Tibial nerve (tissue), 4 donors: ENCODE measurements at regions not wholly inside any gene's neighbourhood (a gene's known extent, or its start where the extent isn't known, plus 50 kb on each side); places are given as distances from the start of the nearest gene placed in this dataset.

Source experiments
- DNase-seq, 2 donors: peaks; one replicate each; pipeline ENCODE4 v3.0.0-alpha.2; 2019; ENCODE audit warnings: low spot score in 2 of 2
- H3K27ac ChIP-seq, 4 donors: fragments of 200-600 bp; sonication (generic) in 3 of 4; one replicate each; pipeline ENCODE4 v1.5.1; 2017 to 2019; ENCODE audit warnings: mild to moderate bottlenecking in 1 of 4
- H3K27me3 ChIP-seq, 2 donors: fragments of 200-600 bp; sonication (generic) in 1 of 2; one replicate each; pipeline versions ENCODE4 v1.5.1 to v1.6.0; 2017 to 2019
- H3K36me3 ChIP-seq, 3 donors: fragments of 200-600 bp; sonication (generic); one replicate each; pipeline ENCODE4 v1.5.1; 2018 to 2019
- H3K4me1 ChIP-seq, 4 donors: fragments of 200-600 bp; sonication (generic) in 3 of 4; one replicate each; pipeline ENCODE4 v1.5.1; 2017 to 2019
- H3K4me3 ChIP-seq, 4 donors: fragments of 200-600 bp; sonication (generic) in 3 of 4; one replicate each; pipeline ENCODE4 v1.5.1; 2017 to 2019; ENCODE audit warnings: mild to moderate bottlenecking in 1 of 4, moderate library complexity in 1 of 4
- H3K9me3 ChIP-seq, 4 donors: fragments of 200-600 bp; sonication (generic) in 3 of 4; one replicate each; pipeline ENCODE4 v1.5.1; 2017 to 2019
- EP300 ChIP-seq, 2 donors: sonication (generic); formaldehyde crosslinking; IDR thresholded peaks; one replicate each; pipeline ENCODE4 v1.6.1; 2017; ENCODE audit warnings: antibody characterized with exemption in 2 of 2, mild to moderate bottlenecking in 1 of 2
- POLR2A ChIP-seq, 2 donors: fragments of 450-650 bp; IDR thresholded peaks; one replicate each; pipeline ENCODE4 v1.6.1; 2017; ENCODE audit warnings: antibody characterized with exemption in 2 of 2, mild to moderate bottlenecking in 2 of 2, moderate library complexity in 2 of 2
- WGBS, 2 donors: methylation state at CpG; one replicate each; pipeline ENCODE4 v1.1.5; 2018; 5-methylcytosine and 5-hydroxymethylcytosine counted together
- TF ChIP-seq, protein P1 (sequence below), 5 experiments: fragments of 200-600 bp in 3 of 5; fragments of 450-650 bp in 2 of 5; sonication (generic) in 3 of 5; IDR thresholded peaks; one replicate each; pipeline ENCODE4 v1.5.1; 2016 to 2019; ENCODE audit warnings: antibody characterized with exemption in 5 of 5, mild to moderate bottlenecking in 3 of 5, moderate library complexity in 2 of 5

DNA sequence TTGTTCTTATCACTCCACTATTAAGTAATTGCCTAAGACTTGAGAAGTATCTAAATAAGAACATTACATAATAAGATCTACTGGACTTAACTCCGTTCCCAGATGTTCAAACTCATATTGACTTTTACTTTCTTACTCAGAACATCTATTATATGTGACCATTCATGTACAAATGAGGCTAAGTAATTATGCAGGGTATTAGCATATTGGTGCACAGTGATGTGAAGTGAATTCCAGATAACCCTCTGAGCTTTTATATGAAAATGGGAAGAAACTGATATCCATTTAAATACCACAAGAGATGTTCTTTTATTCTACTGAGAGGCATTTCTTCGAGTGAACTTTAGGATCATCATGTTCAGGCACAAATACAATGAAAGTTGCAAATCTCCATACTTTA, 135.7 kb downstream of the ZPLD1 start:
- Histone ChIP-seq H3K27ac (no peak overlapping the region), H3K27me3 (no peaks in the 10 kb centered on the region), H3K9me3 (no peaks in the 10 kb centered on the region), H3K4me1 (no peaks in the 10 kb centered on the region), H3K4me3 (no peak overlapping the region), H3K36me3 (no peaks in the 10 kb centered on the region)
- TF ChIP-seq, protein P1, sequence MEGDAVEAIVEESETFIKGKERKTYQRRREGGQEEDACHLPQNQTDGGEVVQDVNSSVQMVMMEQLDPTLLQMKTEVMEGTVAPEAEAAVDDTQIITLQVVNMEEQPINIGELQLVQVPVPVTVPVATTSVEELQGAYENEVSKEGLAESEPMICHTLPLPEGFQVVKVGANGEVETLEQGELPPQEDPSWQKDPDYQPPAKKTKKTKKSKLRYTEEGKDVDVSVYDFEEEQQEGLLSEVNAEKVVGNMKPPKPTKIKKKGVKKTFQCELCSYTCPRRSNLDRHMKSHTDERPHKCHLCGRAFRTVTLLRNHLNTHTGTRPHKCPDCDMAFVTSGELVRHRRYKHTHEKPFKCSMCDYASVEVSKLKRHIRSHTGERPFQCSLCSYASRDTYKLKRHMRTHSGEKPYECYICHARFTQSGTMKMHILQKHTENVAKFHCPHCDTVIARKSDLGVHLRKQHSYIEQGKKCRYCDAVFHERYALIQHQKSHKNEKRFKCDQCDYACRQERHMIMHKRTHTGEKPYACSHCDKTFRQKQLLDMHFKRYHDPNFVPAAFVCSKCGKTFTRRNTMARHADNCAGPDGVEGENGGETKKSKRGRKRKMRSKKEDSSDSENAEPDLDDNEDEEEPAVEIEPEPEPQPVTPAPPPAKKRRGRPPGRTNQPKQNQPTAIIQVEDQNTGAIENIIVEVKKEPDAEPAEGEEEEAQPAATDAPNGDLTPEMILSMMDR (IDR thresholded peaks at IDR 0.05), result no peak
- TF ChIP-seq EP300 (IDR thresholded peaks at IDR 0.05), result no peak
- TF ChIP-seq POLR2A (IDR thresholded peaks at IDR 0.05), result no peak
- WGBS, 2 donors, result 45 to 64% methylated on average over 2 of the region's 2 CpGs
- DNase-seq, result no peak

DNA sequence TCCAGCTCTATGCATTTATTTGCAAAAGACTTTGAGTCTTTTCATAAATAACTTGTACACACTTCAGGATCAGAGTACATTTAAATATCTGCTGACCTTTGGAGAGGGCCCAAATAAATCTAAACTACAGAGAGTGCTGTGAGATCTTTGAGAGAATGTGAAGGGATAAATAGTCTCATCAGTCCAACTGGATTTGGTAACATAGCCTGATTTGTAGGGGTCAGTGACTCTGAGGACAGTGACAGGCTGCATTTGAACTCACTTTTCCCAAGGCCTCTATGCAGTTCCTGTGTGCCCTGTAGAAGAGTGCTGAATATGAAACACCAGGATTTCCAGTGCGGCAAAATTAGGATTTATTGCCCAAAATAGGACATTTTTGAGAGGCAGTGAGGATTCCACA, 136.2 kb downstream of the ZPLD1 start:
- no peak overlapping the region for H3K27ac ChIP-seq
- 81 to 85% methylated on average over 1 of the region's 1 CpG for WGBS, 2 donors
- H3K36me3 ChIP-seq, result no peaks in the 10 kb centered on the region
- DNase-seq, result no peak
- no peak for TF ChIP-seq POLR2A (IDR thresholded peaks at IDR 0.05)
- TF ChIP-seq EP300 (IDR thresholded peaks at IDR 0.05), result no peak
- TF ChIP-seq, protein P1 (IDR thresholded peaks at IDR 0.05), result no peak
- no peak overlapping the region for H3K4me3 ChIP-seq
- no peaks in the 10 kb centered on the region for H3K9me3 ChIP-seq
- H3K4me1 ChIP-seq, result no peaks in the 10 kb centered on the region
- H3K27me3 ChIP-seq, result no peaks in the 10 kb centered on the region

DNA sequence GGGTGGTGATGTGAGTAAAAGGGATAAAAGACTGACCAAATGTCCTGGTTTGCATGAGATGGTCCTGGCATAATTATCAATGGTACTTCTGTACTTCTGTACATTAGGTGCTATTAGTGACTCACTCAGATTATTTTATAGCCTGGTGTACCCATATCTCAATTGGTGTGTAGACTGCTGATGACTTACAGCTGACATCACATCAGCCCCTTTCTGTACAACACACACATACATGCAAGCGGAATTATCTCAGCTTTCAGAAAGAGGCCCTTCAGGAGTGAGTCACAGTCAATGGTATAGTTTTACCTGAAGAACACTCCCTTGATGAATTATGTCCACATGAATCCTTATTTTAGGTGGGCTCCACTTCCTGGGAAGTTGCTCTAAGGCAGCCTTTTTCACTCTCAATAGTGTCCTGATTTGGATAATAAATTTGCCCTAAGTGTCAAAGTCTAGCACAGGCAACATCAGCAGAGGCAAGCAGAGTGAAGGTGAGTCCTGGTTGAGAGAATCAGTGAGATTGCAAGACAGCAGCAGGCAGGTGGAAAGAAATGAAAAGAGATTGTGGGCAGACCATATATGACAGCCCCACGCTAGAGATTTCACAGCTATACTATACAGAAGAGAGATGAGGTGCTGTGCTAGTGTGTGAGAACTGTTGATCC, 137.0 kb downstream of the ZPLD1 start:
- no peak for TF ChIP-seq EP300 (IDR thresholded peaks at IDR 0.05)
- WGBS, 2 donors, result 93 to 97% methylated on average over 2 of the region's 2 CpGs
- no peak for DNase-seq

DNA sequence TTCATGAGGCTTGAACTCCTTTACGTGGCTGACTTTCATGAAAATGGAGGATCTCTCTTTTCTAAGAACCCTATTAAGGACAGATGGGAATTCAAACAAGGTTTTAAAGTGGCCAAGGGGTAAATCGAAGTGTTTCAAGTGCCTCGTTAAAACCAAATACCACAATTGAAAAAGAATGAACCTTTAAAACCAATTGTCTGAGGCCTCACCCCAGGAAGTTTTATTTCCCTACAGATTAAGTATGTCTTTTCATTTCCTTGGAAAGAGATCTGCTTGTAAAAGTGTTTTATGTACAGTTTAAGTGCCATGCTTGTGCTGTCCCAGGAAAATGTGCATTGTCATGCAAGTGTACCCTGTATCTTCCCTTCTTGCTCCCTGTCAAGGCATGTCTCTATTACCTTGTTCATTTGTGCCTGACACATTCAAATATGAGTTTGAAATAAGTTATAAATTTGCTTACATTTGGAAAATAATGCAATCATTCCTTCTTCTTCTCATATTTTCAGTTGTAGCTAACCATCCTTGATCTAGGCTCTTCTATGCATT, 138.7 kb downstream of the ZPLD1 start:
- Histone ChIP-seq H3K27me3 (no peaks in the 10 kb centered on the region), H3K9me3 (no peaks in the 10 kb centered on the region), H3K4me3 (no peak overlapping the region), H3K27ac (no peak overlapping the region), H3K4me1 (no peaks in the 10 kb centered on the region), H3K36me3 (no peaks in the 10 kb centered on the region)
- DNase-seq, result no peak
- TF ChIP-seq EP300 (IDR thresholded peaks at IDR 0.05) (no peak), POLR2A (IDR thresholded peaks at IDR 0.05) (no peak)
- TF ChIP-seq, protein P1 (IDR thresholded peaks at IDR 0.05), result no peak
- WGBS, 2 donors, result 44 to 49% methylated on average over 3 of the region's 3 CpGs

More for the DNA sequence above, 137.0 kb downstream of the ZPLD1 start:
- H3K27me3 ChIP-seq, result no peaks in the 10 kb centered on the region
- H3K4me3 ChIP-seq, result no peak overlapping the region
- H3K27ac ChIP-seq, result no peak overlapping the region
- no peaks in the 10 kb centered on the region for H3K36me3 ChIP-seq
- H3K4me1 ChIP-seq, result no peaks in the 10 kb centered on the region
- no peaks in the 10 kb centered on the region for H3K9me3 ChIP-seq

DNA sequence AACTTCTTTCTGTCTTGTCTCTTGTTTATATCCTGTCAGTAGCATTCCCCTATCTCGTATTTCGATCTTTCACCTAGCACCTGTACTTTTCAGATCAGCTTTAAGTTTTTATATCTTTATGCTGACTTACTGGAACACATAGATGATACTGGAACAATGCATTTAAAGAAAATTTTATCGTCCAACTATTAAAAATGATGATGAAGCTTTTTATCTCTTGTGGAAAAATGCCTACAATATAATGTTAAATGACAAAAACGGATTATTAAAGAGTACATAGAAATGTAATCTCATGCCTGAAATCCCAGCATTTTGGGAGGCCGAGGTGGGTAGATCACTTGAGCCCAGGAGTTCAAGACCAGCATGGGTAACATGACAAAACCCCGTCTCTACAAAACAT, 139.5 kb downstream of the ZPLD1 start:
- Histone ChIP-seq H3K27ac (no peak overlapping the region), H3K4me3 (no peak overlapping the region), H3K9me3 (no peaks in the 10 kb centered on the region), H3K36me3 (no peaks in the 10 kb centered on the region), H3K4me1 (no peaks in the 10 kb centered on the region), H3K27me3 (no peaks in the 10 kb centered on the region)
- no peak for DNase-seq
- 70 to 79% methylated on average over 6 of the region's 6 CpGs for whole genome bisulfite sequencing, 2 donors
- TF ChIP-seq, protein P1 (IDR thresholded peaks at IDR 0.05), result no peak
- TF ChIP-seq EP300 (IDR thresholded peaks at IDR 0.05) (no peak), POLR2A (IDR thresholded peaks at IDR 0.05) (no peak)
